ENCODE measurements at regions not wholly inside any gene's neighbourhood (a gene's known extent, or its start where the extent isn't known, plus 50 kb on each side); places are given as distances from the start of the nearest gene placed in this dataset.

DNA sequence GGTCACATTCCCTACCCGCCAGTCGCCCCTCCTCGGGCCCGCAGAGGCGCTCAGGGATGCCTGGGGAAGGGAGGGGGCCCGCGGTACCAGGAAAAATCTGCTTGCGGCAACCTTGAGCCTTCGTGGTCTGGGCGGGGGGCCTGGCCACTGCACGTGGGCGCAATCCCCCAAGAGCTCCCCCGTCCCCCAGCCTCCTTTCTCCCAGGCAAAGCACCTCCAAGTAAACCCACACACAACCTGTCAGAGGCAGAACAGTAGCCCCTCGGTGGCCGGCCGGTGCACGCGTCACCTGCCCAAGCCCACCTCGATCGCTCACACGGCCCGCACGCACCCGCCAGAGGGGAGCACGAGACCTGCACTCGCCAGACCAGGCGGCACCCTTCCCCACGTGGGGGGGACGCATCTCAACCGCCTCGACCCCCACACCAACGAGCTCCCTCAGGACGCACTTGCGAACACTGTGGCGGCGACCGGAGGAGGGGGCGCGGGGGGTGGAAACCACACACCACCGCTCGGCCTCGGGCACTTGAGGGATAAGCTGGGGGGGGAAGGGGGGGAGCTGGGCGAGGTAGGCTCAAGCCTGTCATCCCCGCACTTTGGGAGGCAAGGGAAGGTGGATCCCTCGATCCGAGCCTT, 1955.7 kb upstream of the DEFB115 start:
- 47% methylated on average over 39 of the region's 46 CpGs for WGBS (ENCODE audit: low lambda C conversion rate)
- H3K27ac ChIP-seq (ENCODE audit: low read depth in 2 of 2, low read length in 1 of 2), result no peak overlapping the region
- H3K4me2 ChIP-seq, result no peak overlapping the region
- H3F3A ChIP-seq (replicated peaks; ENCODE audit: insufficient read depth), result no peaks in the 10 kb centered on the region
- DNase-seq, result no peak
- CTCF ChIA-PET, result no interaction called here
- TF ChIP-seq, protein P1, sequence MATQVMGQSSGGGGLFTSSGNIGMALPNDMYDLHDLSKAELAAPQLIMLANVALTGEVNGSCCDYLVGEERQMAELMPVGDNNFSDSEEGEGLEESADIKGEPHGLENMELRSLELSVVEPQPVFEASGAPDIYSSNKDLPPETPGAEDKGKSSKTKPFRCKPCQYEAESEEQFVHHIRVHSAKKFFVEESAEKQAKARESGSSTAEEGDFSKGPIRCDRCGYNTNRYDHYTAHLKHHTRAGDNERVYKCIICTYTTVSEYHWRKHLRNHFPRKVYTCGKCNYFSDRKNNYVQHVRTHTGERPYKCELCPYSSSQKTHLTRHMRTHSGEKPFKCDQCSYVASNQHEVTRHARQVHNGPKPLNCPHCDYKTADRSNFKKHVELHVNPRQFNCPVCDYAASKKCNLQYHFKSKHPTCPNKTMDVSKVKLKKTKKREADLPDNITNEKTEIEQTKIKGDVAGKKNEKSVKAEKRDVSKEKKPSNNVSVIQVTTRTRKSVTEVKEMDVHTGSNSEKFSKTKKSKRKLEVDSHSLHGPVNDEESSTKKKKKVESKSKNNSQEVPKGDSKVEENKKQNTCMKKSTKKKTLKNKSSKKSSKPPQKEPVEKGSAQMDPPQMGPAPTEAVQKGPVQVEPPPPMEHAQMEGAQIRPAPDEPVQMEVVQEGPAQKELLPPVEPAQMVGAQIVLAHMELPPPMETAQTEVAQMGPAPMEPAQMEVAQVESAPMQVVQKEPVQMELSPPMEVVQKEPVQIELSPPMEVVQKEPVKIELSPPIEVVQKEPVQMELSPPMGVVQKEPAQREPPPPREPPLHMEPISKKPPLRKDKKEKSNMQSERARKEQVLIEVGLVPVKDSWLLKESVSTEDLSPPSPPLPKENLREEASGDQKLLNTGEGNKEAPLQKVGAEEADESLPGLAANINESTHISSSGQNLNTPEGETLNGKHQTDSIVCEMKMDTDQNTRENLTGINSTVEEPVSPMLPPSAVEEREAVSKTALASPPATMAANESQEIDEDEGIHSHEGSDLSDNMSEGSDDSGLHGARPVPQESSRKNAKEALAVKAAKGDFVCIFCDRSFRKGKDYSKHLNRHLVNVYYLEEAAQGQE (IDR thresholded peaks at IDR 0.05; ENCODE audit: low read depth, low read length), result no peak
- TF ChIP-seq GATA2 (CRISPR knock-in tag; IDR thresholded peaks at IDR 0.05) (no peak), TAF1 (IDR thresholded peaks at IDR 0.05; ENCODE audit: borderline replicate concordance, low read depth, low read length) (no peak), FOXJ3 (CRISPR knock-in tag; IDR thresholded peaks at IDR 0.05) (no peak), MXI1 (IDR thresholded peaks at IDR 0.05; ENCODE audit: low read depth, low read length) (no peak), SIN3A (IDR thresholded peaks at IDR 0.05; ENCODE audit: borderline replicate concordance, low read depth, low read length) (no peak), MEF2A (IDR thresholded peaks at IDR 0.05; ENCODE audit: borderline replicate concordance, low read depth) (no peak), YY1 (IDR thresholded peaks at IDR 0.05; ENCODE audit: low read depth) (no peak), POLR2AphosphoS5 (IDR thresholded peaks at IDR 0.05; ENCODE audit: low read depth, low read length) (no peak), RAD21 (IDR thresholded peaks at IDR 0.05; ENCODE audit: low read length) (no peak)
- TF ChIP-seq, protein P2, sequence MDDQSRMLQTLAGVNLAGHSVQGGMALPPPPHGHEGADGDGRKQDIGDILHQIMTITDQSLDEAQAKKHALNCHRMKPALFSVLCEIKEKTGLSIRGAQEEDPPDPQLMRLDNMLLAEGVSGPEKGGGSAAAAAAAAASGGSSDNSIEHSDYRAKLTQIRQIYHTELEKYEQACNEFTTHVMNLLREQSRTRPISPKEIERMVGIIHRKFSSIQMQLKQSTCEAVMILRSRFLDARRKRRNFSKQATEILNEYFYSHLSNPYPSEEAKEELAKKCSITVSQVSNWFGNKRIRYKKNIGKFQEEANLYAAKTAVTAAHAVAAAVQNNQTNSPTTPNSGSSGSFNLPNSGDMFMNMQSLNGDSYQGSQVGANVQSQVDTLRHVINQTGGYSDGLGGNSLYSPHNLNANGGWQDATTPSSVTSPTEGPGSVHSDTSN (IDR thresholded peaks at IDR 0.05), result no peak
- TF ChIP-seq, protein P3, sequence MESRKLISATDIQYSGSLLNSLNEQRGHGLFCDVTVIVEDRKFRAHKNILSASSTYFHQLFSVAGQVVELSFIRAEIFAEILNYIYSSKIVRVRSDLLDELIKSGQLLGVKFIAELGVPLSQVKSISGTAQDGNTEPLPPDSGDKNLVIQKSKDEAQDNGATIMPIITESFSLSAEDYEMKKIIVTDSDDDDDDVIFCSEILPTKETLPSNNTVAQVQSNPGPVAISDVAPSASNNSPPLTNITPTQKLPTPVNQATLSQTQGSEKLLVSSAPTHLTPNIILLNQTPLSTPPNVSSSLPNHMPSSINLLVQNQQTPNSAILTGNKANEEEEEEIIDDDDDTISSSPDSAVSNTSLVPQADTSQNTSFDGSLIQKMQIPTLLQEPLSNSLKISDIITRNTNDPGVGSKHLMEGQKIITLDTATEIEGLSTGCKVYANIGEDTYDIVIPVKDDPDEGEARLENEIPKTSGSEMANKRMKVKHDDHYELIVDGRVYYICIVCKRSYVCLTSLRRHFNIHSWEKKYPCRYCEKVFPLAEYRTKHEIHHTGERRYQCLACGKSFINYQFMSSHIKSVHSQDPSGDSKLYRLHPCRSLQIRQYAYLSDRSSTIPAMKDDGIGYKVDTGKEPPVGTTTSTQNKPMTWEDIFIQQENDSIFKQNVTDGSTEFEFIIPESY (IDR thresholded peaks at IDR 0.05; ENCODE audit: borderline replicate concordance, low read depth), result no peak
- TF ChIP-seq, protein P4, sequence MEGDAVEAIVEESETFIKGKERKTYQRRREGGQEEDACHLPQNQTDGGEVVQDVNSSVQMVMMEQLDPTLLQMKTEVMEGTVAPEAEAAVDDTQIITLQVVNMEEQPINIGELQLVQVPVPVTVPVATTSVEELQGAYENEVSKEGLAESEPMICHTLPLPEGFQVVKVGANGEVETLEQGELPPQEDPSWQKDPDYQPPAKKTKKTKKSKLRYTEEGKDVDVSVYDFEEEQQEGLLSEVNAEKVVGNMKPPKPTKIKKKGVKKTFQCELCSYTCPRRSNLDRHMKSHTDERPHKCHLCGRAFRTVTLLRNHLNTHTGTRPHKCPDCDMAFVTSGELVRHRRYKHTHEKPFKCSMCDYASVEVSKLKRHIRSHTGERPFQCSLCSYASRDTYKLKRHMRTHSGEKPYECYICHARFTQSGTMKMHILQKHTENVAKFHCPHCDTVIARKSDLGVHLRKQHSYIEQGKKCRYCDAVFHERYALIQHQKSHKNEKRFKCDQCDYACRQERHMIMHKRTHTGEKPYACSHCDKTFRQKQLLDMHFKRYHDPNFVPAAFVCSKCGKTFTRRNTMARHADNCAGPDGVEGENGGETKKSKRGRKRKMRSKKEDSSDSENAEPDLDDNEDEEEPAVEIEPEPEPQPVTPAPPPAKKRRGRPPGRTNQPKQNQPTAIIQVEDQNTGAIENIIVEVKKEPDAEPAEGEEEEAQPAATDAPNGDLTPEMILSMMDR (IDR thresholded peaks at IDR 0.05), result no peak
- H3K4me3 ChIP-seq (ENCODE audit: low read depth in 2 of 2, low read length in 1 of 2), result no peak overlapping the region
- H3K27me3 ChIP-seq (ENCODE audit: insufficient read depth), result no peaks in the 10 kb centered on the region
- H3K79me2 ChIP-seq (ENCODE audit: insufficient read depth), result no peaks in the 10 kb centered on the region
- no peaks in the 10 kb centered on the region for H3K9me2 ChIP-seq
- H3K9me3 ChIP-seq, result no peaks in the 10 kb centered on the region
- H3K9ac ChIP-seq, result no peak overlapping the region
- no peaks in the 10 kb centered on the region for H3K4me1 ChIP-seq (ENCODE audit: control insufficient read depth in 1 of 2, insufficient read depth in 2 of 2, low read depth in 1 of 2, low read length in 1 of 2)
- no peaks in the 10 kb centered on the region for H3K36me3 ChIP-seq (replicated peaks in 1 of 2; ENCODE audit: control insufficient read depth in 1 of 2, insufficient read depth in 2 of 2, low read length in 1 of 2)
- no peaks in the 10 kb centered on the region for H4K20me1 ChIP-seq (ENCODE audit: insufficient read depth)
- POLR2A ChIA-PET, result no interaction called here
- H2AFZ ChIP-seq (ENCODE audit: low read depth), result no peak overlapping the region
